ENCODE measurements at regions not wholly inside any gene's neighbourhood (a gene's known extent, or its start where the extent isn't known, plus 50 kb on each side); places are given as distances from the start of the nearest gene placed in this dataset.

DNA sequence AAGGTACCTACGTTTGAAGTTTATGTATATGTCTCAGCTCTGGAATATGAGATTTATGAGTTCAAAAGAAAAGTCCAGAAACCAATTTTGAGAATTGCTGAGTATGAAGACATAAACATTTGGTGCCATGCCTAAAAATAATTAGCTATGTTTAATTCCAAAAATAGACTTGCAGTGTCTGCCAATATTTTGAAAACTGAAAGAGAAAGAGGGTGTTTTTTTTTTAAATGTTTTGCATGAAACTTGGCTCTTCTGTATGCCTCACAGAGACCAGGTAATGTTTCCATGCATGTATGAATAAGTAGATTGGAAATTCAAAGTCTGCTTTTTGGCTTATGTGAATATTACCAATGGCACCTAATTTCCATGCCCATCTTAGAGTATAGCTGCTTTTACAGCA is 634.4 kb upstream of the C9orf72 start:
- DNase-seq (ENCODE audit: low spot score) = no peak

GRCh38 chr9:28209130-28209529 is 635.8 kb upstream of the C9orf72 start:
- no peak for DNase-seq (ENCODE audit: low spot score)

- peak; percentile 92 for DNase-seq (ENCODE audit: low spot score)
Observed at GRCh38 chr9:28212979-28213378, 639.7 kb upstream of the C9orf72 start.

GRCh38 chr9:28215536-28216299 is 642.4 kb upstream of the C9orf72 start:
- no peak for DNase-seq (ENCODE audit: low spot score)

DNA sequence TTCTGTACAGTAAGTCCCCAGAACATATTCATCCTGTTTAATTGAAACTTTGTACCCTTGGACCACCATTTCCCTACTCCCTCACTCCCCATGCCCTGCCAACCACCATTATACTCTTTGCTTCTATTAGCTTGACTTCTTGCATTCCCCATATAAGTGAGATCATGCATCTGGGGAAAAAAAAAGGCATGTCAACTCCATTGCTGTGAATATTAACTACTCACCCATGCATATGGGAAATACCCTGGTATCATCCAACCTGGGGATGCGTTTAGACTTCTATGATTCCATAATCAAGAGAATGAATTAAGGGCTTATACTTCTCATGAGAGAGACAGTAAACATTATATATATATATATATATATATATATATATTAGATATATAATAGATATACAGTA is 659.4 kb upstream of the C9orf72 start:
- DNase-seq (ENCODE audit: low spot score) = peak; percentile 72

DNA sequence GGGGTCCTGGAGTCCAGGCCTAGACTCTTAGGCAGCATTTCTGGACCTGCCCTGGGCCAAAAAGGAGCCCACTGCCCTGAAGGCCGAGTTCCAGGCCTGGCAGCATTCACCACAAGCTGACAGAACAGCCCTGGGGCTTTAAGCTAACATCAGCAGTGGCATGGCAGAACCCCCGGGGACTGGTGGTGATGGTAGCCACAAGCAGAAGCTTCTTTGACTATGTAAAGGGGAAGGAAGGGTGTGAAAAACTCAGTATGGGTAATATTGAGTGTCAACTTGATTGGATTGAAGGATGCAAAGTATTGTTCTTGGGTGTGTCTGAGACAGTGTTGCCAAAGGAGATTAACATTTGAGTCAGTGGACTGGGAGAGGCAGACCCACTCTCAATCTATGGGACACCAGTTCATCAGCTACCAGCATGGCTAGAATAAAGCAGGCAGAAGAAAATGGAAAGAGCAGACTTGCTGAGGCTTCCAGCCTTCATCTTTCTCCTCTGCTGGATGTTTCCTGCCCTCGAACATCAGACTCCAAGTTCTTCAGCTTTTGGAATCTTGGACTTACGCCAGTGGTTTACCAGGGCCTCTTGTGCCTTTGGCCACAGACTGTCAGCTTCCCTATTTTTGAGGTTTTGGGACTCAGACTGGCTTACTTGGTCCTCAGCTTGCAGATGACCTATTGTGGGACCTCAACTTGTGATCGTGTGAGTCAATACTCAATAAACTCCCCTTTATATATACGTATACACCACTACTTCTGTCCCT is 661.0 kb upstream of the C9orf72 start:
- no peak for DNase-seq (ENCODE audit: low spot score)

- peak; percentile 90 for DNase-seq (ENCODE audit: low spot score)
Observed at GRCh38 chr9:28234894-28235277, 661.6 kb upstream of the C9orf72 start.

DNA sequence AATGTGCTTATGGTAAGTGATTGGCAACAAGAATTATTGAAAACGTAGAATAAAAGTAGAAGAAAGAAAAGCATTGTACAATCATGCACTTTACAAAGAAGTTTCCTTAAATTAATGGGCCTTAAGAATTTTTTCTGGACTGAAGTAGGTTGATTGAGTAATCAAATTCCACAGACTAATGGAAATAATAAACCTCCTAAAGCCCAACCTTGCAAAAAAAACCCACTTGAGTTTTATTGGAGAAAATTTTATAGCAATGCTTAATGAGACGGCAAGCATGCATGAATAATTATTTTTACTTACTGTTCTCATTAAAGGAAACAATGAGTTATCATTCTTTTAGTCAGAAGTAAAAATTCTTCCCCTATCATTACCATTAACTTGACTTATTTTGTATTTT is 676.1 kb upstream of the C9orf72 start:
- no peak for DNase-seq (ENCODE audit: low spot score)

DNA sequence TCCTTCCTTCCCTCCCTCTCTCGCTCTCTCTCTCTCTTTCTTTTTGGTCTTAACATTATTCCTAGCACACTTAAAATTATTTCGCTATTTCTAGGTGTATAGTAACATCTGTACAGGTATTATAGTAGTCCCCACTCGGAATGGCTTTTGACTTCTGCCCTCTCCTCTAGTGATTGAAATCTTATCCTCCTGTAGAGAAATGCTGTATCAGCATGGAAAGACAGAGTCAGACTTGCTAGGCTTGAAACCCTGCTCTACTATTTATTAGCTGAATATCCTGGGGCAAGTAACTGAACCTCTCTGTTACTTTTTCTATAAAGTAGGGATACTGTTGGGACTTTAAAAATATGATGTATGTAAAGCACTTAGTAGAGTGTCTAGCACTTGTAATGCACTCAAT is 681.9 kb upstream of the C9orf72 start:
- no peak for DNase-seq (ENCODE audit: low spot score)

DNA sequence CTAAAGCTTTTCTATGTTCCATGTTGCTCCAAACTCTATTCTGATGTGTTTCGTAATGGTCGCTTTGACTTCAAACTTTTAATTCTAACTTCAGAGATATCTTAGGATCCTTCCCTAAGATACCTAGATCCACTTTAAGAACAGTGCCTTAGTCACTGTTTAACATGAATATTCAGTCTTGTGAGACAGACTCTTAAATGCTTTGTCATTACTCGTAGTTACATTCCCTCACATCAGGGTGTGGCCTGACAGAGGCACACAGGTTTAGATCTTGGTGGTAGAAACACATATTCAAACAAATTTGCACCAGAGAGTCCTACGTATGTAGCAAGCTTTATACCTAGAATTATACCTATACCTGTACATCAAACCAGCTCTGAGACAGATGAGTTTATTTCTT is 687.0 kb upstream of the C9orf72 start:
- peak; percentile 46 for DNase-seq (ENCODE audit: low spot score)

- peak; percentile 67 for DNase-seq (ENCODE audit: low spot score)
Observed at GRCh38 chr9:28264368-28264767, 691.1 kb upstream of the C9orf72 start.

DNA sequence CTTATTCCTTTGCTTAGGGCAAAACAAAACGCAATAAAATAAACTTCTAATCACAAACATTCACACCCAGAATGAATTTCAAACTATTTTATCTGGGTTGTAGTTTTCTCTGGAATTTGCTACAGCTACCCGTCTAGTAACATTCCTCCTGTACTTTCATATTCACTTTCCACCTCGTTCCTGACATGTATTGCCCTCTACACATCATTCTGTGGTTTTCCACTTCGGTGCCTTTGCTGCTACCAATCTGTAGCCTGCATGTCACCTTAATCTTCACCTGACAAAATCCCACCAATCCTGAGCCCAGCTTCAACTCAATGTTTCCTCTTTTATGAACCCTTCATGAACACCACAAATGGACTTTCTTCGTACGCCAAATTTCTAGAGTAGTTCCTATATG is 694.1 kb upstream of the C9orf72 start:
- peak; percentile 81 for DNase-seq (ENCODE audit: low spot score)

GRCh38 chr9:28270156-28270555 is 696.9 kb upstream of the C9orf72 start:
- peak; percentile 30 for DNase-seq (ENCODE audit: low spot score)

DNA sequence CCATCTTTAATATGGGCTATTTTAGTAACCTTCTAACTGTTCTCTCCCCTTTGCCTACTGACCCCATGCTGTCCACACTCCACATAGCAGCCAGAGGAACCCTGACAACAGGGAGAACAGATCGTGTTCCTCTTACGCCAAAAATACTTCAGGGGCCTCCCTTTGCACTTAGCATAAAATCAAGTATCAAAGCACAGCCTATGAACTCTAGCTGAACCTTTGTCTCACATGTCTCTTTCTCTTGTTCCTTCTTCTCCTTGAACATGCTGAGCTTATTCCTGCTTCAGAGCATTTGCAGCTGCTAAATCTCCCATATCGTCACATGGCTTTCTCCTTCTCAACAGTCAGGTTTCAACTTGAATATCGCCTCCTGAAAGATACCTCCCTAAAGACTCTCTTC is 698.8 kb upstream of the C9orf72 start:
- no peak for DNase-seq (ENCODE audit: low spot score)

DNA sequence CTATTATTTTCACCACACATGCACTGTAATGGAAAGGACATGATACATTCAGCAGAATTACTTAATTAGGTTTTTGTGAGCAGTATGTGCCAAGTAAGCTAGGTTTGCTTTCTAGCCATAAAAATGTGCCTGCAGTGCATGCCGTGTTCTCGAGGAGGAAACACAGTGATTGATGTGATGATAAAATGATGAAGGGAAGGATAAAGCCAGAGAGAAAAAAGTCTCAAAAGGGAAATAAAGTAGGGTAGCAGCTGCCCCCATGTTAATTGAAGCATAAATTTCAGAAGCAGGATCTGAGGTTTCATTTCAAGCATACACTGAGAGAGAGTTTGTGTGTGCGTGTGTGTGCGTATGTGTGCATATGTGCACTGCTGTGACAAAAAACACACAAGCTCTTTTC is 714.2 kb upstream of the C9orf72 start:
- no peak for DNase-seq (ENCODE audit: low spot score)

DNA sequence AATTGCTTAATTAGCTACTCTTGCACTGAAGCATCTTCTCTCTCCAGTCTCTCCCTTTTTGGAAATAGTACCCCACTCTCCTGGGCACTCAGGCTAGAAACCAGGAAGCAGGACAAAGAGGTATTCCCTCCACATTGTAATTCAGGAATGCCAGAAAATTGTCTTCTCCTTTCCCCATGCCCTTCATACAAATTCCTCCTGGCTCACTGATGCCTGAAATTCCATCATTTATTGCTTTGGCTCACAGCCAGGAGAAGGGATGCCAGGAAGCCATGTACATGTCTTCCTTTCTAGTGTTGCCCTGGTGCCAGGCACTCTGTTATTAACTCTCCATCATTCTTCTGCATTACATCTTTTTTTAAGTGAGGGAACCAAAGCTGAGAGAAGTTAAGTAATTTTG is 716.5 kb upstream of the C9orf72 start:
- DNase-seq (ENCODE audit: low spot score) = peak; percentile 87

DNA sequence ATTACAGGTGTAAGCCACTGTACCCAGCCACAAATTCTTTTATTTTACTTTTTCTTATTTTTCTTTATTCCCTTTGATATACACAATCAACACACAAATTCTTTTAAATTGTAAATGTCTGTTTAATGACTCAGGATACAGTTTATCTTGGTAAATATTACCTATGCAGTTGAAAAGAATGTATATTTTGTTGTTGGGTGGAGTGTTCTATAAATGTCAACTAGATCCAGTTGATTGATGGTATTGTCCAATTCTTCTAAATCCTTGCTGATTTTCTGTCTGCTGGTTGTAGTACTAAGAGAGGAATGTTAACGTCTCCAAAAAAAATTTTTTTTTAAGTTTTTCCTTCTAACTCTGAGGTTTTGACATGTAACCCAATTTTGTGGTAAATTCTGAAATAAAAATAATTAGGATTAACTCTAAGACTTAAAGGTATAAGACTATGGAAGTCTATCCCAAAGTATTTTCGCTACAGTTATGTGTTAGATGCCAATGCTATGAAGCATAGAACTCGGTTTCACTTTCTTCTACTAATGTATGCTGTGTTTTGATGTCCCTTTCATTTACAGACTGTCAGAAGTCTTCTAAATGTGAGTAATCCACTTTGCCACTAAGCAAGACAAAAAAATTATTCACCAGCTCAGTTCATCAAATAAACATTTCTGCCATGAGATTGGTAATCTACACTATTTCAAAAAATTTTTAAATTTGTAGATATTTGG is 720.2 kb upstream of the C9orf72 start:
- peak; percentile 10 for DNase-seq (ENCODE audit: low spot score)

- peak; percentile 23 for DNase-seq (ENCODE audit: low spot score)
Observed at GRCh38 chr9:28301281-28301680, 728.0 kb upstream of the C9orf72 start.

- no peak for DNase-seq (ENCODE audit: low spot score)
Observed at GRCh38 chr9:28317745-28318144, 744.5 kb upstream of the C9orf72 start.

DNA sequence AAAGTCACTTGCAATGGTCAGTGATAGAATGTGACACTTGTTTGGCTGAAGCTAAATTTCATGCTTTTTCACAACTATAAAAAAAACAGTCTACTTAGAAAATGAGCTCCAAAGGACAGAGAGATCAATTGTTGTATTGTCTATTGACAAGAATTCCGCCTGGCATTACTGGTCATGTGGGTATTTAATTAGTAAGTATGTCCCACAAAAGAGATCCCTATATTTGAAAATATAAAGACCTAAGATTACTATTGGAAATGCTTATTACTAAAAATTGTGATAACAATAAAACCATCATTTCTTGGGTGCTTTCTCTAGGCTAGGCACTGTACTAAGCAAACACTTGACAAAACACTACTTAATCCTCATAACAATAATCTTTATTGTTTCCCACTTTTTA is 745.2 kb upstream of the C9orf72 start:
- no peak for DNase-seq (ENCODE audit: low spot score)

GRCh38 chr9:28319981-28320380 is 746.7 kb upstream of the C9orf72 start:
- DNase-seq (ENCODE audit: low spot score) = no peak

GRCh38 chr9:28320616-28321015 is 747.3 kb upstream of the C9orf72 start:
- no peak for DNase-seq (ENCODE audit: low spot score)

GRCh38 chr9:28329323-28329722 is 756.0 kb upstream of the C9orf72 start:
- DNase-seq (ENCODE audit: low spot score) = no peak
